ENCODE measurements at regions not wholly inside any gene's neighbourhood (a gene's known extent, or its start where the extent isn't known, plus 50 kb on each side); places are given as distances from the start of the nearest gene placed in this dataset.

DNA sequence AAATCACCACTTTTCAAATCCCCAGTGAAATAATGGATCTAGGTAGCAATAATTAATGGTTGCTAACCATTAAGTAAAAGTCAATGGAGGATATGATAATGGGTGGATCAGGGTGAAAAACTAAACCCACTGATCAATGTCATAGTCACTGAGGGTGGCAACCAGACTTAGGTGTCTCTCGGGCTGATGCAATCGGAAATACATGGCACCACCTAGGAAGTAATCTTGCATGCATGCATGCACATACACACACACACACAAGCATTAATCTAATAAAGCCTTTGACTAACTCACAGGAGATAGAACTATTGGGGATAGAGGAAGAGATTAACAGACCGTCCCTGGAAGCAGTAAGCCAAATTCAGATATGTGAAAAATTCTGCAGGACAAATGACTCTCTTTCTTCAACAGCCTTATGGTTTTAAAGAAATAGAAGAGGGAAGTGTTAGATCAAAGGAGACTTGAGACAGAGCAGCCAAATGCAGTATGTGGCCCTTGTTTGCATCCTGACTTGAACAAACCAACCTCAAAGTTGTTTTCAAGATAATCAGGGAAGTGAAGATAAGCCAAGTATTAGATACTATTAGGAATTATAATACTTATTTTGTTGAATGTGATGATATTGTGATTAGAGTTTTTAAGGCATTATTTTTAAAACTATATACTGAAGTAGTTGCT lies 186.0 kb upstream of the RMP24 start:
- TF ChIP-seq CTCF (IDR thresholded peaks at IDR 0.05), result no peak
- no peak for TF ChIP-seq EZH2 (IDR thresholded peaks at IDR 0.05; ENCODE audit: borderline replicate concordance, insufficient read depth, low read depth, low read length, poor library complexity, severe bottlenecking)

Data from B cell (primary cell).